IMR-90 (cell line): ENCODE measurements at regions not wholly inside any gene's neighbourhood (a gene's known extent, or its start where the extent isn't known, plus 50 kb on each side); places are given as distances from the start of the nearest gene placed in this dataset.
A peak's percentile ranks its signal among the peaks of the same experiment; 100 is the strongest.

Source experiments
- POLR2A ChIP-seq: IDR thresholded peaks from 2 replicates; pipeline ENCODE4 v1.6.1; 2012; ENCODE audit warnings: mild to moderate bottlenecking, low read depth, low read length
- RAD21 ChIP-seq: IDR thresholded peaks from 2 replicates; pipeline ENCODE4 v1.6.1; 2012; ENCODE audit warnings: low read length, improper control_type of control experiment
- RFX5 ChIP-seq: IDR thresholded peaks from 2 replicates; pipeline ENCODE4 v1.8.0; 2012; ENCODE audit warnings: low read depth, mild to moderate bottlenecking, low read length, moderate library complexity
- TF ChIP-seq, protein P1 (sequence below): conservative IDR thresholded peaks from 2 replicates; pipeline ENCODE4 v1.5.1; 2012; ENCODE audit warnings: mild to moderate bottlenecking, low read depth, low read length, improper control_type of control experiment

DNA sequence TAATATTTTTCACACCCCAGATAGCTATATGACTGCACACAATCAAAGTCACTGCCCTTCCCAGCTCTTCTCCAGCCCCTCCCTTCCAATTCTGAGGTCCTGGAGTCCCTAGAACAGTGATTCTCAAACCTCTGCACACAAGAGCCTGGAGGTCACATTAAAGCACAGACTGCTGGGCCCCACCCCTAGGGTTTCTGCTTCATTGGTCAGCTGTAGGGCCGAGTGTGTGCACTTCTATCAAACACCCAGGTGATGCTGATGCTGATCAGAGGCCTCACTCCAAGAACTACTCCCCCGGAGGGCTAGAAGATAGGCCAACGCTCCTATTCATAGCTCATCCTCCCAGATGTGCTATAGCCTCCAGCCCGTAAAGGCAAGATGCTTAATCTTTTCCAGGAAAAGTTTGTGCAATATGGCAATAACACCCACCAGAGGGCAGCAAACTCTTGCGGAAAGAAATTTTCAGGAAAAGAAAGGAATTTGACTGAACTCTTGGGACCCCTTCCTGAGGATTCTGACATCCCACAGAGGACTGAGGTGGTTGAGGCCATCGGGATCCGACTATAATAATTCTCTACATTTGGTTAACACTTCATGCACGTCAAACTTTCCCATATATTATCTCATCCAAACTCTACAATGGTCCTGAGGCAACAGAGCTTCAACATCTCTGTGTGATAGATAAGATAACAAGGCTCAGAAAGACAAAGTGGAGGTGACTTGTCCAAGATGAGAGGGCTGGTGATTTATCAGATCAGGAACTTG is 194.2 kb upstream of the PKDCC start:
- TF ChIP-seq, protein P1, sequence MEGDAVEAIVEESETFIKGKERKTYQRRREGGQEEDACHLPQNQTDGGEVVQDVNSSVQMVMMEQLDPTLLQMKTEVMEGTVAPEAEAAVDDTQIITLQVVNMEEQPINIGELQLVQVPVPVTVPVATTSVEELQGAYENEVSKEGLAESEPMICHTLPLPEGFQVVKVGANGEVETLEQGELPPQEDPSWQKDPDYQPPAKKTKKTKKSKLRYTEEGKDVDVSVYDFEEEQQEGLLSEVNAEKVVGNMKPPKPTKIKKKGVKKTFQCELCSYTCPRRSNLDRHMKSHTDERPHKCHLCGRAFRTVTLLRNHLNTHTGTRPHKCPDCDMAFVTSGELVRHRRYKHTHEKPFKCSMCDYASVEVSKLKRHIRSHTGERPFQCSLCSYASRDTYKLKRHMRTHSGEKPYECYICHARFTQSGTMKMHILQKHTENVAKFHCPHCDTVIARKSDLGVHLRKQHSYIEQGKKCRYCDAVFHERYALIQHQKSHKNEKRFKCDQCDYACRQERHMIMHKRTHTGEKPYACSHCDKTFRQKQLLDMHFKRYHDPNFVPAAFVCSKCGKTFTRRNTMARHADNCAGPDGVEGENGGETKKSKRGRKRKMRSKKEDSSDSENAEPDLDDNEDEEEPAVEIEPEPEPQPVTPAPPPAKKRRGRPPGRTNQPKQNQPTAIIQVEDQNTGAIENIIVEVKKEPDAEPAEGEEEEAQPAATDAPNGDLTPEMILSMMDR, result peak; percentile 79
- TF ChIP-seq RAD21 (peak; percentile 84), RFX5 (no peak), POLR2A (no peak)
